Lower leg skin (tissue), 4 donors: ENCODE measurements at regions not wholly inside any gene's neighbourhood (a gene's known extent, or its start where the extent isn't known, plus 50 kb on each side); places are given as distances from the start of the nearest gene placed in this dataset.

ENCODE experiments used
- DNase-seq, 2 donors: peaks; one replicate each; pipeline ENCODE4 v3.0.0-alpha.2; 2019; ENCODE audit warnings: low spot score in 2 of 2
- H3K4me3 ChIP-seq: fragments of 200-600 bp; sonication (generic); 2 replicates; pipeline ENCODE4 v1.5.1; 2017; ENCODE audit warnings: mild to moderate bottlenecking, low read depth; ENCODE audit not compliant: poor library complexity, severe bottlenecking
- CTCF ChIP-seq, 3 donors: fragments of 450-650 bp; IDR thresholded peaks; one replicate each; pipeline ENCODE4 v1.5.1; 2016; ENCODE audit warnings: antibody characterized with exemption in 3 of 3, mild to moderate bottlenecking in 3 of 3, moderate library complexity in 2 of 3
- POLR2A ChIP-seq, 2 donors: fragments of 450-650 bp; IDR thresholded peaks; one replicate each; pipeline ENCODE4 v1.6.1; 2016 to 2017; ENCODE audit warnings: antibody characterized with exemption in 2 of 2, mild to moderate bottlenecking in 1 of 2, moderate library complexity in 1 of 2
- WGBS, 2 donors: methylation state at CpG; one replicate each; pipeline ENCODE4 v1.1.5; 2018; 5-methylcytosine and 5-hydroxymethylcytosine counted together
- intact Hi-C: fragments of 100-400 bp; cut with DNase I; formaldehyde crosslinking; loops from one replicate; pipeline ENCODE4 v1.15.0; 2023; ENCODE audit warnings: low total_unique reads

- no peak for DNase-seq
- intact Hi-C loops: no loop called here
- 79 to 89% methylated on average over 1 of the region's 1 CpG for WGBS, 2 donors
- H3K4me3 ChIP-seq: no peak overlapping the region
- no peak for TF ChIP-seq POLR2A (IDR thresholded peaks at IDR 0.05)
- no peak for TF ChIP-seq CTCF (IDR thresholded peaks at IDR 0.05)
Measured at GRCh38 chr2:173803449-173803848, 161.7 kb downstream of the SP3 start.

- no peak for DNase-seq
- WGBS, 2 donors: 84 to 87% methylated on average over 2 of the region's 2 CpGs
- intact Hi-C loops: no loop called here
- no peak for TF ChIP-seq POLR2A (IDR thresholded peaks at IDR 0.05)
- no peak for TF ChIP-seq CTCF (IDR thresholded peaks at IDR 0.05)
- H3K4me3 ChIP-seq: no peak overlapping the region
Measured at GRCh38 chr2:173806761-173807160, 158.4 kb downstream of the SP3 start.

- intact Hi-C loops: no loop called here
Measured at GRCh38 chr2:173808718-173809117, 156.5 kb downstream of the SP3 start.

GRCh38 chr2:173812321-173812720, 152.9 kb downstream of the SP3 start:
- no peak for DNase-seq
- intact Hi-C loops: loop anchor here (5.0 kb wide), 1 partner anchor 1010 kb away; no protein-coding TSS in a partner anchor
- TF ChIP-seq CTCF (IDR thresholded peaks at IDR 0.05): no peak
- TF ChIP-seq POLR2A (IDR thresholded peaks at IDR 0.05): no peak
- H3K4me3 ChIP-seq: no peak overlapping the region
- 95 to 97% methylated on average over 1 of the region's 1 CpG for WGBS, 2 donors

More at GRCh38 chr2:173808718-173809117, 156.5 kb downstream of the SP3 start:
- WGBS, 2 donors: 26 to 34% methylated on average over 2 of the region's 2 CpGs
- no peak overlapping the region for H3K4me3 ChIP-seq
- no peak for DNase-seq
- TF ChIP-seq CTCF (IDR thresholded peaks at IDR 0.05) (no peak), POLR2A (IDR thresholded peaks at IDR 0.05) (no peak)

- WGBS, 2 donors: 74 to 89% methylated on average over 3 of the region's 3 CpGs
- TF ChIP-seq CTCF (IDR thresholded peaks at IDR 0.05): no peak
- no peak for TF ChIP-seq POLR2A (IDR thresholded peaks at IDR 0.05)
- intact Hi-C loops: loop anchor here (5.0 kb wide), 1 partner anchor 1012 kb away; no protein-coding TSS in a partner anchor
- no peak overlapping the region for H3K4me3 ChIP-seq
- DNase-seq: no peak
Measured at GRCh38 chr2:173814306-173814705, 150.9 kb downstream of the SP3 start.

- no peak for TF ChIP-seq POLR2A (IDR thresholded peaks at IDR 0.05)
- TF ChIP-seq CTCF (IDR thresholded peaks at IDR 0.05): no peak
- DNase-seq: no peak
- WGBS, 2 donors: 51 to 59% methylated on average over 5 of the region's 5 CpGs
- no peak overlapping the region for H3K4me3 ChIP-seq
- intact Hi-C loops: no loop called here
Measured at GRCh38 chr2:173815772-173816171, 149.4 kb downstream of the SP3 start.
